GM23338 (cell line): ENCODE measurements at regions not wholly inside any gene's neighbourhood (a gene's known extent, or its start where the extent isn't known, plus 50 kb on each side); places are given as distances from the start of the nearest gene placed in this dataset.

Experiments
- ATAC-seq: fragments of 200-7000 bp; cut with Tn5 transposase; 3 replicates; pipeline ENCODE4 v1.9.1; 2020
- DNase-seq: peaks from one replicate; pipeline ENCODE4 v3.0.0-alpha.2; 2015; ENCODE audit warnings: low spot score
- H2AFZ ChIP-seq: fragments of 200-600 bp; sonication (generic); 2 replicates; pipeline ENCODE4 v1.8.0; 2016; ENCODE audit warnings: antibody characterized with exemption, mild to moderate bottlenecking, moderate library complexity
- H3F3A ChIP-seq: fragments of 200-600 bp; sonication (generic); replicated peaks from 2 replicates; pipeline ENCODE4 v1.8.0; 2017; ENCODE audit warnings: antibody characterized with exemption, mixed run types, low read depth
- H3K27ac ChIP-seq: fragments of 200-600 bp; sonication (generic); 2 replicates; pipeline ENCODE4 v1.6.1; 2016; ENCODE audit warnings: low read depth
- H3K27me3 ChIP-seq: fragments of 200-600 bp; sonication (generic); 2 replicates; pipeline ENCODE4 v1.8.0; 2016; ENCODE audit warnings: mild to moderate bottlenecking, mixed run types, moderate library complexity; ENCODE audit not compliant: insufficient read depth
- H3K36me3 ChIP-seq: fragments of 200-600 bp; sonication (generic); 2 replicates; pipeline ENCODE4 v1.8.0; 2016; ENCODE audit warnings: mild to moderate bottlenecking; ENCODE audit not compliant: insufficient read depth
- H3K4me1 ChIP-seq: fragments of 200-600 bp; sonication (generic); 2 replicates; pipeline ENCODE4 v1.8.0; 2016; ENCODE audit warnings: mild to moderate bottlenecking, moderate library complexity; ENCODE audit not compliant: insufficient read depth
- H3K4me2 ChIP-seq: fragments of 200-600 bp; sonication (generic); 2 replicates; pipeline ENCODE4 v1.7.1; 2017; ENCODE audit warnings: mixed run types
- H3K4me3 ChIP-seq: fragments of 200-600 bp; sonication (generic); 2 replicates; pipeline ENCODE4 v1.6.1; 2016; ENCODE audit warnings: mixed run types
- H3K79me2 ChIP-seq: fragments of 200-600 bp; sonication (generic); replicated peaks from 2 replicates; pipeline ENCODE4 v1.8.0; 2017; ENCODE audit warnings: mild to moderate bottlenecking; ENCODE audit not compliant: insufficient read depth
- H3K9me2 ChIP-seq: fragments of 200-600 bp; sonication (generic); 2 replicates; pipeline ENCODE4 v1.8.0; 2017; ENCODE audit not compliant: insufficient read depth
- H4K20me1 ChIP-seq: fragments of 200-600 bp; sonication (generic); replicated peaks from 2 replicates; pipeline ENCODE4 v1.8.0; 2017; ENCODE audit warnings: mild to moderate bottlenecking; ENCODE audit not compliant: insufficient read depth
- H3K27ac Mint-ChIP-seq: 2 replicates; pipeline ENCODE4 v1.8.0; 2020; ENCODE audit warnings: inconsistent platforms, mild to moderate bottlenecking, moderate library complexity, mixed read lengths
- H3K27me3 Mint-ChIP-seq: 3 replicates; pipeline ENCODE4 v1.8.0; 2022; ENCODE audit warnings: low read depth, mild to moderate bottlenecking, moderate library complexity, mixed read lengths, inconsistent platforms; ENCODE audit not compliant: insufficient read depth, poor library complexity
- H3K36me3 Mint-ChIP-seq: 3 replicates; pipeline ENCODE4 v1.8.0; 2021; ENCODE audit warnings: low read depth, mild to moderate bottlenecking, inconsistent platforms, moderate library complexity, mixed read lengths
- H3K4me1 Mint-ChIP-seq: 3 replicates; pipeline ENCODE4 v1.8.0; 2020; ENCODE audit warnings: mild to moderate bottlenecking, inconsistent platforms, mixed read lengths
- H3K4me3 Mint-ChIP-seq: 3 replicates; pipeline ENCODE4 v1.8.0; 2021; ENCODE audit warnings: moderate library complexity, mild to moderate bottlenecking, inconsistent platforms, mixed read lengths
- H3K9me3 Mint-ChIP-seq: 3 replicates; pipeline ENCODE4 v1.8.0; 2020; ENCODE audit warnings: moderate library complexity, mild to moderate bottlenecking, inconsistent platforms, mixed read lengths
- EZH2 ChIP-seq: fragments of 200-600 bp; sonication (generic); IDR thresholded peaks from one replicate; pipeline ENCODE4 v1.8.0; 2017; ENCODE audit warnings: antibody characterized with exemption, mild to moderate bottlenecking, low read depth; ENCODE audit not compliant: unreplicated experiment
- EZH2phosphoT487 ChIP-seq: fragments of 200-600 bp; sonication (generic); IDR thresholded peaks from one replicate; pipeline ENCODE4 v1.8.1; 2018; ENCODE audit warnings: antibody characterized with exemption; ENCODE audit not compliant: unreplicated experiment
- JUNB ChIP-seq: IDR thresholded peaks from one replicate; pipeline ENCODE4 v1.6.1; 2016; ENCODE audit warnings: antibody characterized with exemption; ENCODE audit not compliant: unreplicated experiment
- NANOG ChIP-seq: IDR thresholded peaks from 2 replicates; pipeline ENCODE4 v1.6.1; 2016; ENCODE audit warnings: antibody characterized with exemption, borderline replicate concordance
- ZNF114 ChIP-seq: fragments of 250-450 bp; sonication (Bioruptor Pico); IDR thresholded peaks from 2 replicates; pipeline ENCODE4 v1.5.0; 2020; ENCODE audit warnings: mild to moderate bottlenecking, moderate library complexity
- TF ChIP-seq, protein P1 (sequence below): IDR thresholded peaks from 2 replicates; pipeline ENCODE4 v1.6.1; 2016; ENCODE audit warnings: antibody characterized with exemption
- TF ChIP-seq, protein P2 (sequence below): IDR thresholded peaks from one replicate; pipeline ENCODE4 v1.6.1; 2018; ENCODE audit warnings: antibody characterized with exemption; ENCODE audit not compliant: unreplicated experiment
- TF ChIP-seq, protein P3 (sequence below), 2 experiments: fragments of 200-600 bp in 1 of 2; sonication (generic) in 1 of 2; conservative IDR thresholded peaks; 2 replicates each; pipeline versions ENCODE4 v1.5.1 to v1.6.1; 2016 to 2017; ENCODE audit warnings: antibody characterized with exemption in 2 of 2, low read depth in 2 of 2, mild to moderate bottlenecking in 2 of 2, moderate library complexity in 1 of 2
- TF ChIP-seq, protein P4 (sequence below): fragments of 250-450 bp; sonication (Bioruptor Pico); IDR thresholded peaks from 2 replicates; pipeline ENCODE4 v1.5.0; 2020; ENCODE audit warnings: mild to moderate bottlenecking, moderate library complexity

DNA sequence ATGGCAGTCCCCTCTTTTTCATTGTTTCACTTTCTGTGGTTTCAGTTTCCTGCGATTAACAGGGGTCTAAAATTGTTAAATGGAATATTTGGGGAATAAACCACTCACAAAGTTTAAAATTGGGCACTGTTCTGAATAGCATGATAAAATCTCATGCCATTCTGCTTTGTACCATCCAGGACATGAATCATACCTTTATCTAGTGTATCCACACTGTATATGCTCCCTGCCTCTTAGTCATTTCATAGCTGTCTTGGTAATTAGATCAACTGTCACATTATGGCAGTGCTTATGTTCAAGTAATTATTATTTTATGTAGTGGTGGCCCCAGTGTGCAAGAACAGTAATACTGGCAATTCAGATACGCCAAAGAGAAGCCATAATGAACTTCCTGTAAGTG is 734.5 kb downstream of the ZPLD1 start:
- Mint-ChIP-seq H3K36me3 (peaks cover 2% of the 10 kb centered on the region; the same call in 2 of the 3 replicates), H3K4me3 (no peak overlapping the region), H3K27me3 (no peaks in the 10 kb centered on the region), H3K27ac (no peak overlapping the region), H3K9me3 (no peaks in the 10 kb centered on the region; the same call in 2 of the 3 replicates), H3K4me1 (peaks cover 7% of the 10 kb centered on the region)
- no peak for TF ChIP-seq EZH2
- TF ChIP-seq, protein P1, sequence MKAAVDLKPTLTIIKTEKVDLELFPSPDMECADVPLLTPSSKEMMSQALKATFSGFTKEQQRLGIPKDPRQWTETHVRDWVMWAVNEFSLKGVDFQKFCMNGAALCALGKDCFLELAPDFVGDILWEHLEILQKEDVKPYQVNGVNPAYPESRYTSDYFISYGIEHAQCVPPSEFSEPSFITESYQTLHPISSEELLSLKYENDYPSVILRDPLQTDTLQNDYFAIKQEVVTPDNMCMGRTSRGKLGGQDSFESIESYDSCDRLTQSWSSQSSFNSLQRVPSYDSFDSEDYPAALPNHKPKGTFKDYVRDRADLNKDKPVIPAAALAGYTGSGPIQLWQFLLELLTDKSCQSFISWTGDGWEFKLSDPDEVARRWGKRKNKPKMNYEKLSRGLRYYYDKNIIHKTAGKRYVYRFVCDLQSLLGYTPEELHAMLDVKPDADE, result no peak
- no peak for TF ChIP-seq EZH2phosphoT487
- TF ChIP-seq, protein P2, sequence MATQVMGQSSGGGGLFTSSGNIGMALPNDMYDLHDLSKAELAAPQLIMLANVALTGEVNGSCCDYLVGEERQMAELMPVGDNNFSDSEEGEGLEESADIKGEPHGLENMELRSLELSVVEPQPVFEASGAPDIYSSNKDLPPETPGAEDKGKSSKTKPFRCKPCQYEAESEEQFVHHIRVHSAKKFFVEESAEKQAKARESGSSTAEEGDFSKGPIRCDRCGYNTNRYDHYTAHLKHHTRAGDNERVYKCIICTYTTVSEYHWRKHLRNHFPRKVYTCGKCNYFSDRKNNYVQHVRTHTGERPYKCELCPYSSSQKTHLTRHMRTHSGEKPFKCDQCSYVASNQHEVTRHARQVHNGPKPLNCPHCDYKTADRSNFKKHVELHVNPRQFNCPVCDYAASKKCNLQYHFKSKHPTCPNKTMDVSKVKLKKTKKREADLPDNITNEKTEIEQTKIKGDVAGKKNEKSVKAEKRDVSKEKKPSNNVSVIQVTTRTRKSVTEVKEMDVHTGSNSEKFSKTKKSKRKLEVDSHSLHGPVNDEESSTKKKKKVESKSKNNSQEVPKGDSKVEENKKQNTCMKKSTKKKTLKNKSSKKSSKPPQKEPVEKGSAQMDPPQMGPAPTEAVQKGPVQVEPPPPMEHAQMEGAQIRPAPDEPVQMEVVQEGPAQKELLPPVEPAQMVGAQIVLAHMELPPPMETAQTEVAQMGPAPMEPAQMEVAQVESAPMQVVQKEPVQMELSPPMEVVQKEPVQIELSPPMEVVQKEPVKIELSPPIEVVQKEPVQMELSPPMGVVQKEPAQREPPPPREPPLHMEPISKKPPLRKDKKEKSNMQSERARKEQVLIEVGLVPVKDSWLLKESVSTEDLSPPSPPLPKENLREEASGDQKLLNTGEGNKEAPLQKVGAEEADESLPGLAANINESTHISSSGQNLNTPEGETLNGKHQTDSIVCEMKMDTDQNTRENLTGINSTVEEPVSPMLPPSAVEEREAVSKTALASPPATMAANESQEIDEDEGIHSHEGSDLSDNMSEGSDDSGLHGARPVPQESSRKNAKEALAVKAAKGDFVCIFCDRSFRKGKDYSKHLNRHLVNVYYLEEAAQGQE, result no peak
- TF ChIP-seq, protein P3, sequence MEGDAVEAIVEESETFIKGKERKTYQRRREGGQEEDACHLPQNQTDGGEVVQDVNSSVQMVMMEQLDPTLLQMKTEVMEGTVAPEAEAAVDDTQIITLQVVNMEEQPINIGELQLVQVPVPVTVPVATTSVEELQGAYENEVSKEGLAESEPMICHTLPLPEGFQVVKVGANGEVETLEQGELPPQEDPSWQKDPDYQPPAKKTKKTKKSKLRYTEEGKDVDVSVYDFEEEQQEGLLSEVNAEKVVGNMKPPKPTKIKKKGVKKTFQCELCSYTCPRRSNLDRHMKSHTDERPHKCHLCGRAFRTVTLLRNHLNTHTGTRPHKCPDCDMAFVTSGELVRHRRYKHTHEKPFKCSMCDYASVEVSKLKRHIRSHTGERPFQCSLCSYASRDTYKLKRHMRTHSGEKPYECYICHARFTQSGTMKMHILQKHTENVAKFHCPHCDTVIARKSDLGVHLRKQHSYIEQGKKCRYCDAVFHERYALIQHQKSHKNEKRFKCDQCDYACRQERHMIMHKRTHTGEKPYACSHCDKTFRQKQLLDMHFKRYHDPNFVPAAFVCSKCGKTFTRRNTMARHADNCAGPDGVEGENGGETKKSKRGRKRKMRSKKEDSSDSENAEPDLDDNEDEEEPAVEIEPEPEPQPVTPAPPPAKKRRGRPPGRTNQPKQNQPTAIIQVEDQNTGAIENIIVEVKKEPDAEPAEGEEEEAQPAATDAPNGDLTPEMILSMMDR (conservative IDR thresholded peaks at IDR 0.05; ENCODE audit: low read depth in 2 of 2), result no peak
- TF ChIP-seq ZNF114 (CRISPR knock-in tag), result no peak
- TF ChIP-seq JUNB, result no peak
- TF ChIP-seq, protein P4, sequence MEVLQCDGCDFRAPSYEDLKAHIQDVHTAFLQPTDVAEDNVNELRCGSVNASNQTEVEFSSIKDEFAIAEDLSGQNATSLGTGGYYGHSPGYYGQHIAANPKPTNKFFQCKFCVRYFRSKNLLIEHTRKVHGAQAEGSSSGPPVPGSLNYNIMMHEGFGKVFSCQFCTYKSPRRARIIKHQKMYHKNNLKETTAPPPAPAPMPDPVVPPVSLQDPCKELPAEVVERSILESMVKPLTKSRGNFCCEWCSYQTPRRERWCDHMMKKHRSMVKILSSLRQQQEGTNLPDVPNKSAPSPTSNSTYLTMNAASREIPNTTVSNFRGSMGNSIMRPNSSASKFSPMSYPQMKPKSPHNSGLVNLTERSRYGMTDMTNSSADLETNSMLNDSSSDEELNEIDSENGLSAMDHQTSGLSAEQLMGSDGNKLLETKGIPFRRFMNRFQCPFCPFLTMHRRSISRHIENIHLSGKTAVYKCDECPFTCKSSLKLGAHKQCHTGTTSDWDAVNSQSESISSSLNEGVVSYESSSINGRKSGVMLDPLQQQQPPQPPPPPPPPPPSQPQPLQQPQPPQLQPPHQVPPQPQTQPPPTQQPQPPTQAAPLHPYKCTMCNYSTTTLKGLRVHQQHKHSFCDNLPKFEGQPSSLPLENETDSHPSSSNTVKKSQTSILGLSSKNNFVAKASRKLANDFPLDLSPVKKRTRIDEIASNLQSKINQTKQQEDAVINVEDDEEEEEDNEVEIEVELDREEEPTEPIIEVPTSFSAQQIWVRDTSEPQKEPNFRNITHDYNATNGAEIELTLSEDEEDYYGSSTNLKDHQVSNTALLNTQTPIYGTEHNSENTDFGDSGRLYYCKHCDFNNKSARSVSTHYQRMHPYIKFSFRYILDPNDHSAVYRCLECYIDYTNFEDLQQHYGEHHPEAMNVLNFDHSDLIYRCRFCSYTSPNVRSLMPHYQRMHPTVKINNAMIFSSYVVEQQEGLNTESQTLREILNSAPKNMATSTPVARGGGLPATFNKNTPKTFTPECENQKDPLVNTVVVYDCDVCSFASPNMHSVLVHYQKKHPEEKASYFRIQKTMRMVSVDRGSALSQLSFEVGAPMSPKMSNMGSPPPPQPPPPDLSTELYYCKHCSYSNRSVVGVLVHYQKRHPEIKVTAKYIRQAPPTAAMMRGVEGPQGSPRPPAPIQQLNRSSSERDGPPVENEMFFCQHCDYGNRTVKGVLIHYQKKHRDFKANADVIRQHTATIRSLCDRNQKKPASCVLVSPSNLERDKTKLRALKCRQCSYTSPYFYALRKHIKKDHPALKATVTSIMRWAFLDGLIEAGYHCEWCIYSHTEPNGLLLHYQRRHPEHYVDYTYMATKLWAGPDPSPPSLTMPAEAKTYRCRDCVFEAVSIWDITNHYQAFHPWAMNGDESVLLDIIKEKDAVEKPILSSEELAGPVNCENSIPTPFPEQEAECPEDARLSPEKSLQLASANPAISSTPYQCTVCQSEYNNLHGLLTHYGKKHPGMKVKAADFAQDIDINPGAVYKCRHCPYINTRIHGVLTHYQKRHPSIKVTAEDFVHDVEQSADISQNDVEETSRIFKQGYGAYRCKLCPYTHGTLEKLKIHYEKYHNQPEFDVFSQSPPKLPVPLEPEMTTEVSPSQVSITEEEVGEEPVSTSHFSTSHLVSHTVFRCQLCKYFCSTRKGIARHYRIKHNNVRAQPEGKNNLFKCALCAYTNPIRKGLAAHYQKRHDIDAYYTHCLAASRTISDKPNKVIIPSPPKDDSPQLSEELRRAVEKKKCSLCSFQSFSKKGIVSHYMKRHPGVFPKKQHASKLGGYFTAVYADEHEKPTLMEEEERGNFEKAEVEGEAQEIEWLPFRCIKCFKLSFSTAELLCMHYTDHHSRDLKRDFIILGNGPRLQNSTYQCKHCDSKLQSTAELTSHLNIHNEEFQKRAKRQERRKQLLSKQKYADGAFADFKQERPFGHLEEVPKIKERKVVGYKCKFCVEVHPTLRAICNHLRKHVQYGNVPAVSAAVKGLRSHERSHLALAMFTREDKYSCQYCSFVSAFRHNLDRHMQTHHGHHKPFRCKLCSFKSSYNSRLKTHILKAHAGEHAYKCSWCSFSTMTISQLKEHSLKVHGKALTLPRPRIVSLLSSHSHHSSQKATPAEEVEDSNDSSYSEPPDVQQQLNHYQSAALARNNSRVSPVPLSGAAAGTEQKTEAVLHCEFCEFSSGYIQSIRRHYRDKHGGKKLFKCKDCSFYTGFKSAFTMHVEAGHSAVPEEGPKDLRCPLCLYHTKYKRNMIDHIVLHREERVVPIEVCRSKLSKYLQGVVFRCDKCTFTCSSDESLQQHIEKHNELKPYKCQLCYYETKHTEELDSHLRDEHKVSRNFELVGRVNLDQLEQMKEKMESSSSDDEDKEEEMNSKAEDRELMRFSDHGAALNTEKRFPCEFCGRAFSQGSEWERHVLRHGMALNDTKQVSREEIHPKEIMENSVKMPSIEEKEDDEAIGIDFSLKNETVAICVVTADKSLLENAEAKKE (CRISPR knock-in tag), result no peak
- no peak for TF ChIP-seq NANOG
- H3K79me2 ChIP-seq, result no peaks in the 10 kb centered on the region
- no peaks in the 10 kb centered on the region for H3K4me1 ChIP-seq
- H4K20me1 ChIP-seq, result no peaks in the 10 kb centered on the region
- ATAC-seq (no peak), DNase-seq (no peak)
- no peaks in the 10 kb centered on the region for H3F3A ChIP-seq
- no peaks in the 10 kb centered on the region for H3K9me2 ChIP-seq
- no peak overlapping the region for H3K4me2 ChIP-seq
- no peaks in the 10 kb centered on the region for H3K36me3 ChIP-seq
- H2AFZ ChIP-seq, result no peak overlapping the region
- no peak overlapping the region for H3K4me3 ChIP-seq
- H3K27me3 ChIP-seq, result no peaks in the 10 kb centered on the region
- no peak overlapping the region for H3K27ac ChIP-seq
